HG03045 (cell line): ENCODE measurements at regions not wholly inside any gene's neighbourhood (a gene's known extent, or its start where the extent isn't known, plus 50 kb on each side); places are given as distances from the start of the nearest gene placed in this dataset.

Source experiments
- ATAC-seq: cut with Tn5 transposase; IDR thresholded peaks from one replicate; pipeline ENCODE4 v1.9.1; 2021; ENCODE audit warnings: mild to moderate bottlenecking, moderate library complexity; ENCODE audit not compliant: unreplicated experiment

GRCh38 chr6:54440549-54440948 lies 132.3 kb downstream of the TINAG start:
- no peak for ATAC-seq

GRCh38 chr6:54441020-54441419 lies 132.8 kb downstream of the TINAG start:
- ATAC-seq, result no peak

GRCh38 chr6:54441687-54442248 lies 133.5 kb downstream of the TINAG start:
- no peak for ATAC-seq

GRCh38 chr6:54445207-54445606 lies 137.0 kb downstream of the TINAG start:
- no peak for ATAC-seq

- no peak for ATAC-seq
These were observed 140.4 kb downstream of the TINAG start for GRCh38 chr6:54448617-54449016.

- no peak for ATAC-seq
These were observed 143.3 kb downstream of the TINAG start for GRCh38 chr6:54451516-54451915.

- ATAC-seq, result no peak
These were observed 155.2 kb downstream of the TINAG start for GRCh38 chr6:54463354-54464024.

GRCh38 chr6:54465649-54466300 lies 157.5 kb downstream of the TINAG start:
- no peak for ATAC-seq

GRCh38 chr6:54467384-54467783 lies 159.1 kb downstream of the TINAG start:
- no peak for ATAC-seq

GRCh38 chr6:54473328-54473727 lies 165.1 kb downstream of the TINAG start:
- no peak for ATAC-seq

- no peak for ATAC-seq
These were observed 166.7 kb downstream of the TINAG start for GRCh38 chr6:54474898-54475297.

GRCh38 chr6:54481091-54481490 lies 172.8 kb downstream of the TINAG start:
- no peak for ATAC-seq

- ATAC-seq, result no peak
These were observed 183.2 kb downstream of the TINAG start for GRCh38 chr6:54491431-54491830.

- ATAC-seq, result no peak
These were observed 184.9 kb downstream of the TINAG start for GRCh38 chr6:54493138-54493537.

GRCh38 chr6:54503144-54503543 lies 194.9 kb downstream of the TINAG start:
- no peak for ATAC-seq

- ATAC-seq, result no peak
These were observed 206.8 kb downstream of the TINAG start for GRCh38 chr6:54515013-54515412.

- ATAC-seq, result no peak
These were observed 207.5 kb downstream of the TINAG start for GRCh38 chr6:54515713-54516112.

GRCh38 chr6:54516321-54516720 lies 208.1 kb downstream of the TINAG start:
- no peak for ATAC-seq

GRCh38 chr6:54519161-54519560 lies 210.9 kb downstream of the TINAG start:
- no peak for ATAC-seq

GRCh38 chr6:54525731-54526130 lies 217.5 kb downstream of the TINAG start:
- ATAC-seq, result no peak

- ATAC-seq, result no peak
These were observed 225.3 kb downstream of the TINAG start for GRCh38 chr6:54533567-54533966.

GRCh38 chr6:54535568-54535967 lies 227.3 kb downstream of the TINAG start:
- ATAC-seq, result no peak
